SK-N-MC (cell line): ENCODE measurements at regions not wholly inside any gene's neighbourhood (a gene's known extent, or its start where the extent isn't known, plus 50 kb on each side); places are given as distances from the start of the nearest gene placed in this dataset.

Source experiments
- DNase-seq: peaks from one replicate; pipeline ENCODE4 v3.0.0-alpha.2; 2011; ENCODE audit warnings: low read depth, low spot score
- H3K27ac ChIP-seq: fragments of 200-600 bp; sonication (generic); 2 replicates; pipeline ENCODE4 v1.5.1; 2016; ENCODE audit warnings: mixed run types
- H3K36me3 ChIP-seq: fragments of 200-600 bp; sonication (generic); 2 replicates; pipeline ENCODE4 v1.6.1; 2017; ENCODE audit warnings: antibody characterized with exemption, low read length, mixed read lengths; ENCODE audit not compliant: insufficient read depth
- H3K4me3 ChIP-seq: fragments of 200-600 bp; sonication (generic); 2 replicates; pipeline ENCODE4 v1.5.1; 2016
- H3K9ac ChIP-seq: fragments of 200-600 bp; sonication (generic); 2 replicates; pipeline ENCODE4 v1.8.0; 2017; ENCODE audit warnings: mixed run types, mixed read lengths; ENCODE audit not compliant: insufficient read length
- H3K9me3 ChIP-seq: fragments of 200-600 bp; sonication (generic); 2 replicates; pipeline ENCODE4 v1.6.1; 2017; ENCODE audit warnings: low read depth, mild to moderate bottlenecking, antibody characterized with exemption, low read length, moderate library complexity, mixed read lengths
- EZH2 ChIP-seq: fragments of 200-600 bp; sonication (generic); IDR thresholded peaks from one replicate; pipeline ENCODE4 v1.6.1; 2017; ENCODE audit warnings: antibody characterized with exemption
- FOXP2 ChIP-seq: optimal IDR thresholded peaks from 2 replicates; pipeline ENCODE3; 2011; ENCODE audit warnings: mild to moderate bottlenecking, moderate library complexity; ENCODE audit not compliant: insufficient read depth; ENCODE audit errors: extremely low read length, control extremely low read depth
- POLR2AphosphoS5 ChIP-seq: IDR thresholded peaks from 2 replicates; pipeline ENCODE4 v1.6.1; 2012; ENCODE audit warnings: mild to moderate bottlenecking, low read depth, low read length, borderline replicate concordance

GRCh38 chr14:31965735-31966598, 111.1 kb upstream of the ARHGAP5 start:
- no peaks in the 10 kb centered on the region for H3K36me3 ChIP-seq
- no peak for DNase-seq
- no peak for TF ChIP-seq EZH2
- no peak for TF ChIP-seq FOXP2
- no peak for TF ChIP-seq POLR2AphosphoS5
- H3K27ac ChIP-seq: no peak overlapping the region
- no peak overlapping the region for H3K9ac ChIP-seq
- H3K9me3 ChIP-seq: no peaks in the 10 kb centered on the region
- no peak overlapping the region for H3K4me3 ChIP-seq

GRCh38 chr14:31966896-31967668, 110.0 kb upstream of the ARHGAP5 start:
- DNase-seq: no peak
- Histone ChIP-seq H3K36me3 (no peaks in the 10 kb centered on the region), H3K4me3 (no peak overlapping the region), H3K9me3 (no peaks in the 10 kb centered on the region), H3K9ac (no peak overlapping the region), H3K27ac (no peak overlapping the region)
- no peak for TF ChIP-seq EZH2

GRCh38 chr14:31967669-31967975, 109.5 kb upstream of the ARHGAP5 start:
- Histone ChIP-seq H3K36me3 (no peaks in the 10 kb centered on the region), H3K9me3 (no peaks in the 10 kb centered on the region), H3K4me3 (no peak overlapping the region), H3K9ac (no peak overlapping the region), H3K27ac (no peak overlapping the region)
- TF ChIP-seq EZH2 (no peak), FOXP2 (no peak), POLR2AphosphoS5 (no peak)
- DNase-seq: no peak

- Histone ChIP-seq H3K9me3 (no peaks in the 10 kb centered on the region), H3K9ac (no peak overlapping the region), H3K36me3 (no peaks in the 10 kb centered on the region), H3K27ac (no peak overlapping the region), H3K4me3 (no peak overlapping the region)
- TF ChIP-seq EZH2 (no peak), FOXP2 (no peak), POLR2AphosphoS5 (no peak)
- no peak for DNase-seq
Observed at GRCh38 chr14:31968107-31968810, 108.8 kb upstream of the ARHGAP5 start.

GRCh38 chr14:31968956-31969698, 108.0 kb upstream of the ARHGAP5 start:
- TF ChIP-seq POLR2AphosphoS5: no peak
- TF ChIP-seq FOXP2: no peak
- TF ChIP-seq EZH2: no peak
- H3K4me3 ChIP-seq: no peak overlapping the region
- no peak overlapping the region for H3K27ac ChIP-seq
- H3K9ac ChIP-seq: no peak overlapping the region
- H3K9me3 ChIP-seq: no peaks in the 10 kb centered on the region
- no peaks in the 10 kb centered on the region for H3K36me3 ChIP-seq
- no peak for DNase-seq

- H3K36me3 ChIP-seq: no peaks in the 10 kb centered on the region
- no peaks in the 10 kb centered on the region for H3K9me3 ChIP-seq
- H3K4me3 ChIP-seq: no peak overlapping the region
- H3K9ac ChIP-seq: no peak overlapping the region
- TF ChIP-seq EZH2 (no peak), POLR2AphosphoS5 (no peak), FOXP2 (no peak)
- no peak for DNase-seq
- no peak overlapping the region for H3K27ac ChIP-seq
Observed at GRCh38 chr14:31969699-31970240, 107.3 kb upstream of the ARHGAP5 start.

GRCh38 chr14:31970744-31971143, 106.4 kb upstream of the ARHGAP5 start:
- Histone ChIP-seq H3K27ac (no peak overlapping the region), H3K9ac (no peak overlapping the region), H3K4me3 (no peak overlapping the region), H3K36me3 (no peaks in the 10 kb centered on the region), H3K9me3 (no peaks in the 10 kb centered on the region)
- DNase-seq: no peak
- no peak for TF ChIP-seq EZH2
- TF ChIP-seq FOXP2: no peak
- no peak for TF ChIP-seq POLR2AphosphoS5

GRCh38 chr14:31971612-31972011, 105.5 kb upstream of the ARHGAP5 start:
- Histone ChIP-seq H3K27ac (no peak overlapping the region), H3K4me3 (no peak overlapping the region), H3K36me3 (no peaks in the 10 kb centered on the region), H3K9ac (no peak overlapping the region), H3K9me3 (no peaks in the 10 kb centered on the region)
- TF ChIP-seq POLR2AphosphoS5: no peak
- no peak for TF ChIP-seq EZH2
- TF ChIP-seq FOXP2: no peak
- DNase-seq: no peak
